OCI-LY1 (cell line): ENCODE measurements at regions not wholly inside any gene's neighbourhood (a gene's known extent, or its start where the extent isn't known, plus 50 kb on each side); places are given as distances from the start of the nearest gene placed in this dataset.

ENCODE experiments used
- H2AFZ ChIP-seq: fragments of 200-600 bp; sonication (generic), shearing (Covaris generic); 2 replicates; pipeline ENCODE4 v1.6.0; 2014; ENCODE audit warnings: antibody characterized with exemption, mild to moderate bottlenecking, low read length
- H3F3A ChIP-seq: fragments of 200-600 bp; sonication (generic), shearing (Covaris generic); 2 replicates; pipeline ENCODE4 v1.6.0; 2014; ENCODE audit warnings: mild to moderate bottlenecking, antibody characterized with exemption, low read length, moderate library complexity; ENCODE audit not compliant: insufficient read depth
- H3K27ac ChIP-seq: fragments of 200-600 bp; sonication (generic); 2 replicates; pipeline ENCODE4 v1.5.1; 2014; ENCODE audit warnings: low read length, mixed run types, mild to moderate bottlenecking, low read depth; ENCODE audit not compliant: poor library complexity, severe bottlenecking
- H3K27me3 ChIP-seq: fragments of 200-600 bp; sonication (generic); 2 replicates; pipeline ENCODE4 v1.6.0; 2014; ENCODE audit warnings: antibody characterized with exemption, mild to moderate bottlenecking, low read length, moderate library complexity; ENCODE audit not compliant: insufficient read depth
- H3K36me3 ChIP-seq: fragments of 200-600 bp; sonication (generic); 2 replicates; pipeline ENCODE4 v1.6.1; 2014; ENCODE audit warnings: mild to moderate bottlenecking, antibody characterized with exemption, low read length, moderate library complexity, mixed read lengths; ENCODE audit not compliant: insufficient read depth
- H3K4me1 ChIP-seq: fragments of 200-600 bp; sonication (generic); 2 replicates; pipeline ENCODE4 v1.5.1; 2014; ENCODE audit warnings: mild to moderate bottlenecking, low read length, moderate library complexity; ENCODE audit not compliant: insufficient read depth, severe bottlenecking
- H3K4me2 ChIP-seq: fragments of 200-600 bp; sonication (generic), shearing (Covaris generic); 2 replicates; pipeline ENCODE4 v1.6.1; 2014; ENCODE audit warnings: low read length
- H3K4me3 ChIP-seq: fragments of 200-600 bp; sonication (generic); 2 replicates; pipeline ENCODE4 v1.5.1; 2014; ENCODE audit warnings: low read length, low read depth, mild to moderate bottlenecking, mixed read lengths; ENCODE audit not compliant: poor library complexity, severe bottlenecking
- H3K79me2 ChIP-seq: fragments of 200-600 bp; shearing (Covaris generic); 2 replicates; pipeline ENCODE4 v1.6.1; 2016; ENCODE audit warnings: mixed run types, low read length, mixed read lengths; ENCODE audit not compliant: insufficient read depth
- H3K9ac ChIP-seq: fragments of 200-600 bp; sonication (generic), shearing (Covaris generic); 2 replicates; pipeline ENCODE4 v1.6.1; 2014; ENCODE audit warnings: mild to moderate bottlenecking, low read length, mixed read lengths
- H3K9me2 ChIP-seq: fragments of 200-600 bp; sonication (generic), shearing (Covaris generic); 2 replicates; pipeline ENCODE4 v1.6.1; 2014; ENCODE audit warnings: low read depth, mild to moderate bottlenecking, low read length, mixed read lengths
- H3K9me3 ChIP-seq: fragments of 200-600 bp; shearing (Covaris generic); 2 replicates; pipeline ENCODE4 v1.6.1; 2014; ENCODE audit warnings: low read length, mixed read lengths
- H4K20me1 ChIP-seq: fragments of 200-600 bp; sonication (generic), shearing (Covaris generic); 2 replicates; pipeline ENCODE4 v1.6.0; 2016; ENCODE audit warnings: mild to moderate bottlenecking, low read length; ENCODE audit not compliant: insufficient read depth
- EZH2 ChIP-seq: fragments of 200-600 bp; sonication (generic), shearing (Covaris generic); IDR thresholded peaks from 2 replicates; pipeline ENCODE4 v1.8.0; 2017; ENCODE audit warnings: borderline replicate concordance, mixed run types, mild to moderate bottlenecking, antibody characterized with exemption, low read length, moderate library complexity, mixed read lengths
- TF ChIP-seq, protein P1 (sequence below): fragments of 200-600 bp; sonication (generic), shearing (Covaris generic); IDR thresholded peaks from 2 replicates; pipeline ENCODE4 v1.5.1; 2017; ENCODE audit warnings: mild to moderate bottlenecking, antibody characterized with exemption, low read length, moderate library complexity, mixed read lengths

DNA sequence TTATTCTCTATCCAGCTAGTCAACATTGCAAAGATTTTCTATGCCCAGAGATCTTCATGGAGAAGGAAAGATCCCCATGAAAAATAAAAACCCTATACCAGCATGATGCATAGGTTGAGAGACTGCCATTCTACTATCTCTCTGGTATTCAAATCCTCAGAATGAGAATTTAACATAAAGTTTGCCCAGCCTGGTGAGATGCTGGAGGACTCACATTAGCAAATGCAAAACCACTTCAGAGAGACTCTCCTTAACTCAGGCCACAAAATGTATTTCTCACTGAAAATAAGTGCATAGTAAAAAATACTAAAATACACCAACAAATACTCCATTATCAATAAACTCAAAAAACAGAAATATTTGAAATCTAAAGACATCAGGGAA lies 430.0 kb upstream of the RUNX1 start:
- Histone ChIP-seq H3K4me1 (no peaks in the 10 kb centered on the region), H3K4me3 (no peak overlapping the region), H3K9me3 (no peaks in the 10 kb centered on the region), H3K36me3 (no peaks in the 10 kb centered on the region), H3K9me2 (no peaks in the 10 kb centered on the region), H3K27me3 (no peaks in the 10 kb centered on the region), H4K20me1 (no peaks in the 10 kb centered on the region), H3F3A (no peaks in the 10 kb centered on the region), H3K9ac (no peak overlapping the region), H3K4me2 (no peak overlapping the region), H2AFZ (no peak overlapping the region), H3K79me2 (no peaks in the 10 kb centered on the region), H3K27ac (no peak overlapping the region)
- no peak for TF ChIP-seq EZH2
- TF ChIP-seq, protein P1, sequence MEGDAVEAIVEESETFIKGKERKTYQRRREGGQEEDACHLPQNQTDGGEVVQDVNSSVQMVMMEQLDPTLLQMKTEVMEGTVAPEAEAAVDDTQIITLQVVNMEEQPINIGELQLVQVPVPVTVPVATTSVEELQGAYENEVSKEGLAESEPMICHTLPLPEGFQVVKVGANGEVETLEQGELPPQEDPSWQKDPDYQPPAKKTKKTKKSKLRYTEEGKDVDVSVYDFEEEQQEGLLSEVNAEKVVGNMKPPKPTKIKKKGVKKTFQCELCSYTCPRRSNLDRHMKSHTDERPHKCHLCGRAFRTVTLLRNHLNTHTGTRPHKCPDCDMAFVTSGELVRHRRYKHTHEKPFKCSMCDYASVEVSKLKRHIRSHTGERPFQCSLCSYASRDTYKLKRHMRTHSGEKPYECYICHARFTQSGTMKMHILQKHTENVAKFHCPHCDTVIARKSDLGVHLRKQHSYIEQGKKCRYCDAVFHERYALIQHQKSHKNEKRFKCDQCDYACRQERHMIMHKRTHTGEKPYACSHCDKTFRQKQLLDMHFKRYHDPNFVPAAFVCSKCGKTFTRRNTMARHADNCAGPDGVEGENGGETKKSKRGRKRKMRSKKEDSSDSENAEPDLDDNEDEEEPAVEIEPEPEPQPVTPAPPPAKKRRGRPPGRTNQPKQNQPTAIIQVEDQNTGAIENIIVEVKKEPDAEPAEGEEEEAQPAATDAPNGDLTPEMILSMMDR, result no peak

DNA sequence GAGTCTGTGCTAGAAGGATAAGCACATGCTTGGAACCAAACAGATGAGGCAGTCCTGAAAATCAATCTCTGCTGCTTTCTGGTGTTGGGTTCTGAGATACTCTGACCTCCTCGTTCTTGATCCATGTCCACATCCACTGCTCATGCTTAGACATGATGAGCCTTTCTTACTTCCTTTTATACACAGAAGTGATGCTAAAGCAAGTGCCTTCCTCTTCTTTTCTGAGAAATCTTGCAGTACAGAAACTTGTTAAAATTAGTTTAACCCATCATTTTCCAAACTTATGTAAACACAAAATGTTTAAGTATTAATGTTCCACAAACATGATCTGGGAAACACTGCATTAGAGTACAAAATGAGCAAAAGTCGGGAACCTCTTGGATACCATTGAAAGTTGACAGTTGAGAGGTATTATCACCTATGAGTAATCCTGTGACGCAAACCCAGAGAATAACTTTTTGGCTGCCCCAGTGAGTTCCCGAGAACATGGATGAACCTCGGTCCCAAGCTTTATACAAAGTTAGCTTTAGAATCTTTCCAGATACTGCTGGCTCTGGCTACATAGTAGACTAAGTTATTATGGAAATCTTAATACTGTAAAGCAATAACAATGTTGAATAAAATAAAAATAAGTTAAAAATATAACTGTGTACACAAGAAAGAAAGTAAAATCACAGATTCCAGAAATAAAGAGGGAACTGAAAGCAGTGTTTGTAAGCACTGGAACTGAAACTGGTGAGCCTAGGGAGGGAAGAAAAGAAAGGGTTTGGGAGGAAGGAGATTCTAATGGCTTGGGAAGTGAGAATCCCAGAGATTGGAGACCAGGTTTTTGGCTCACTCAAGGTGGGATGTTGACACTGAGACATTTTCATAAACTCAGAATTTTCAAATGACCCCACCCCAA lies 429.3 kb upstream of the RUNX1 start:
- Histone ChIP-seq H3K27ac (no peak overlapping the region), H3F3A (no peaks in the 10 kb centered on the region), H2AFZ (no peak overlapping the region), H3K27me3 (no peaks in the 10 kb centered on the region), H3K36me3 (no peaks in the 10 kb centered on the region), H3K4me1 (no peaks in the 10 kb centered on the region), H3K4me2 (no peak overlapping the region), H3K4me3 (no peak overlapping the region), H3K9ac (no peak overlapping the region), H3K9me3 (no peaks in the 10 kb centered on the region), H4K20me1 (no peaks in the 10 kb centered on the region), H3K9me2 (no peaks in the 10 kb centered on the region), H3K79me2 (no peaks in the 10 kb centered on the region)
- no peak for TF ChIP-seq EZH2
- TF ChIP-seq, protein P1, result no peak

- no peak for TF ChIP-seq EZH2
- TF ChIP-seq, protein P1, result no peak
- Histone ChIP-seq H2AFZ (no peak overlapping the region), H3K9me3 (no peaks in the 10 kb centered on the region), H3K27ac (no peak overlapping the region), H3K27me3 (no peaks in the 10 kb centered on the region), H3K9me2 (no peaks in the 10 kb centered on the region), H3K4me3 (no peak overlapping the region), H3K9ac (no peak overlapping the region), H3K36me3 (no peaks in the 10 kb centered on the region), H3F3A (no peaks in the 10 kb centered on the region), H3K4me1 (no peaks in the 10 kb centered on the region), H4K20me1 (no peaks in the 10 kb centered on the region), H3K79me2 (no peaks in the 10 kb centered on the region), H3K4me2 (no peak overlapping the region)
These were observed 428.5 kb upstream of the RUNX1 start for GRCh38 chr21:35477622-35478021.
